ENCODE measurements at regions not wholly inside any gene's neighbourhood (a gene's known extent, or its start where the extent isn't known, plus 50 kb on each side); places are given as distances from the start of the nearest gene placed in this dataset.

DNA sequence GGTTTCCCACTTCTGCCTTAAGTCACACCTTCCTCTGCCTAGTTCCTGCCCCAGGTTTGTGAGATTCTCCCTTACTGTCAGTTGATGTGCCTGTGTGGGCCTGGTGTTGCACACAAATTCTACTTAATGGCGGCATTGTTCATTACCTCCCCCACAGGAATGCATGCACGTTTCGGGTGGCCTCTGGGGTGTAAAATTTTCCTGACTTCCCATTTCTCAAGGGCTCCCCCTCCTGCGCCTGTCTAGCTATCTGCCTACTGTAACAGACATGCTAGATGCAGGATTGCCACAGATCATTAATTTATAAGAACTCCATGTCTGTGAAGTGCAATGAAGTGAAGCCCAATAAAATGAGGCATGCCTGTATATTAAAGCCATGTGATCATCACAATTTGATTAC is 1466.3 kb downstream of the PCDH9 start:
- Mint-ChIP-seq H3K27me3 (no peaks in the 10 kb centered on the region), H3K27ac (no peak overlapping the region), H3K4me1 (ENCODE audit: low read depth) (peaks cover 8% of the 10 kb centered on the region), H3K4me3 (ENCODE audit: low read depth) (no peak overlapping the region), H3K9me3 (ENCODE audit: low read depth) (peaks cover 12% of the 10 kb centered on the region), H3K36me3 (ENCODE audit: insufficient read depth) (no peaks in the 10 kb centered on the region)
- TF ChIP-seq, protein P1, sequence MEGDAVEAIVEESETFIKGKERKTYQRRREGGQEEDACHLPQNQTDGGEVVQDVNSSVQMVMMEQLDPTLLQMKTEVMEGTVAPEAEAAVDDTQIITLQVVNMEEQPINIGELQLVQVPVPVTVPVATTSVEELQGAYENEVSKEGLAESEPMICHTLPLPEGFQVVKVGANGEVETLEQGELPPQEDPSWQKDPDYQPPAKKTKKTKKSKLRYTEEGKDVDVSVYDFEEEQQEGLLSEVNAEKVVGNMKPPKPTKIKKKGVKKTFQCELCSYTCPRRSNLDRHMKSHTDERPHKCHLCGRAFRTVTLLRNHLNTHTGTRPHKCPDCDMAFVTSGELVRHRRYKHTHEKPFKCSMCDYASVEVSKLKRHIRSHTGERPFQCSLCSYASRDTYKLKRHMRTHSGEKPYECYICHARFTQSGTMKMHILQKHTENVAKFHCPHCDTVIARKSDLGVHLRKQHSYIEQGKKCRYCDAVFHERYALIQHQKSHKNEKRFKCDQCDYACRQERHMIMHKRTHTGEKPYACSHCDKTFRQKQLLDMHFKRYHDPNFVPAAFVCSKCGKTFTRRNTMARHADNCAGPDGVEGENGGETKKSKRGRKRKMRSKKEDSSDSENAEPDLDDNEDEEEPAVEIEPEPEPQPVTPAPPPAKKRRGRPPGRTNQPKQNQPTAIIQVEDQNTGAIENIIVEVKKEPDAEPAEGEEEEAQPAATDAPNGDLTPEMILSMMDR (IDR thresholded peaks at IDR 0.05; ENCODE audit: unreplicated experiment), result no peak
- DNase-seq (ENCODE audit: low spot score, unreplicated experiment), result no peak

DNA sequence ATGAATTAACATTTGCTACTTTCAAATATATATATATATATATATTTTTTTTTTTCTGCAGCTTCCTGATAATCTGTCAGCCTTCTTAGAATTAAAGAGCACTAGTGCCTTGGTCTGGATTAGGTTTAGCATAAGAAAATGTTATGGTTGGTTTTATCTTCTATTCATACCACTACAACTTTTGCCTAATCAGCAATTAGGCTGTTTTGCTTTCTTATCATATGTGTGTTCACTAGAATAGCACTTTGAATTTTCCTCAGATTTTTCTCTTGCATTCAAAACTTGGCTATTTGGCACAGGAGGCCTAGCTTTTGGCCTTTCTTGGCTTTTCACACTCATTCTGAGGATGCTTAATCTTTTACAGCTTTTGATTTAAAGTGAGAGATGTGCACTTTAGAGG is 1468.1 kb downstream of the PCDH9 start:
- no peak overlapping the region for H3K27ac Mint-ChIP-seq
- H3K4me1 Mint-ChIP-seq (ENCODE audit: low read depth), result peaks cover 8% of the 10 kb centered on the region
- TF ChIP-seq, protein P1 (IDR thresholded peaks at IDR 0.05; ENCODE audit: unreplicated experiment), result no peak
- H3K27me3 Mint-ChIP-seq, result no peaks in the 10 kb centered on the region
- no peaks in the 10 kb centered on the region for H3K36me3 Mint-ChIP-seq (ENCODE audit: insufficient read depth)
- no peak overlapping the region for H3K4me3 Mint-ChIP-seq (ENCODE audit: low read depth)
- H3K9me3 Mint-ChIP-seq (ENCODE audit: low read depth), result peaks cover 12% of the 10 kb centered on the region
- DNase-seq (ENCODE audit: low spot score, unreplicated experiment), result no peak

DNA sequence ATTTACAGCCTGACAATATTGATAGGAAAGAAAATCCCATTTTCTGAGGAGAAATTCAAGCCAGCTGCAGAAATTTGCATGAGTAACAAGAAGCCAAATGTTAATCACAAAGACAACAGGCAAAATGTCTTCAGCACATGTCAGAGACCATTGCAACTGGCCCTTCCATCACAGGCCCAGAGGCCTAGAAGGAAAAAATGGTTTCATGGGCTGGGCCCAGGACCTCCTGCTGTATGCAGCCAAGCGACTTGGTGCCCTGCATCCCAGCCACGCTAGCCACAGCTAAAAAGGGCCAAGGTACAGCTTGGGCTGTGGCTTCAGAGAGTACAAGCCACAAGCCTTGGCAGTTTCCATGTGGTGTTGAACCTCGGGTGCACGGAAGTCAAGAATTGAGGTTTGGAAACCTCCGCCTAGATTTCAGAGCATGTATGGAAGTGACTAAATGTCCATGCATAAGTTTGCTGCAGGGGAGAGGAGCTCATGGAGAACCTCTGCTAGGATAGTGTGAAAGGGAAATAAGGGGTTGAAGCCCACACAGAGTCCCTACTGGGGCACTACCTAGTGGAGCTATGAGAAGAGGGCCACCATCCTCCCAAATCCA is 1474.0 kb downstream of the PCDH9 start:
- Mint-ChIP-seq H3K9me3 (ENCODE audit: low read depth) (peaks cover 26% of the 10 kb centered on the region), H3K27ac (no peak overlapping the region), H3K36me3 (ENCODE audit: insufficient read depth) (peaks cover 3% of the 10 kb centered on the region), H3K4me3 (ENCODE audit: low read depth) (no peak overlapping the region), H3K27me3 (no peaks in the 10 kb centered on the region), H3K4me1 (ENCODE audit: low read depth) (no peaks in the 10 kb centered on the region)
- TF ChIP-seq, protein P1 (IDR thresholded peaks at IDR 0.05; ENCODE audit: unreplicated experiment), result no peak
- DNase-seq (ENCODE audit: low spot score, unreplicated experiment), result no peak

DNA sequence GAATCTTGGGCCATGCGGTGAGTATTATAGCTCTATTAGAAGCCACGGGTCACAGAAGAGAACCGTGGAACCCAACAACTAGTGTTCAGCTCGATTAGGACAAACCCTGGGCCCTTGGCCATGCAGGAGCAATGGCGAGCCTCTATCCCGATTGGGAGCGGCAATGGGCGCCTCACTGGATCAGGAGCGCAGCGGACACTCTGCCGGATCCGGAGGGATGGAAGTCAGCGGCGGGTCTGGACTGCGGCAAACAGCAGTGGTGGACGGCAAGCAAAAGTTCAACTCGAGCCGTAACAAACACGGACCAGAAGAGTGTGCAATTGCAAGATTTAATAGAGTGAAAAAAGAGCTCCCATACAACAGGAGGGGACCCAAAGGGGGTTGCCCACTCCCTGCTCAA is 1481.9 kb downstream of the PCDH9 start:
- TF ChIP-seq, protein P1 (IDR thresholded peaks at IDR 0.05; ENCODE audit: unreplicated experiment), result no peak
- Mint-ChIP-seq H3K27me3 (no peaks in the 10 kb centered on the region), H3K9me3 (ENCODE audit: low read depth) (peaks cover 7% of the 10 kb centered on the region), H3K27ac (no peak overlapping the region), H3K4me1 (ENCODE audit: low read depth) (no peaks in the 10 kb centered on the region), H3K4me3 (ENCODE audit: low read depth) (no peak overlapping the region), H3K36me3 (ENCODE audit: insufficient read depth) (no peaks in the 10 kb centered on the region)
- no peak for DNase-seq (ENCODE audit: low spot score, unreplicated experiment)

DNA sequence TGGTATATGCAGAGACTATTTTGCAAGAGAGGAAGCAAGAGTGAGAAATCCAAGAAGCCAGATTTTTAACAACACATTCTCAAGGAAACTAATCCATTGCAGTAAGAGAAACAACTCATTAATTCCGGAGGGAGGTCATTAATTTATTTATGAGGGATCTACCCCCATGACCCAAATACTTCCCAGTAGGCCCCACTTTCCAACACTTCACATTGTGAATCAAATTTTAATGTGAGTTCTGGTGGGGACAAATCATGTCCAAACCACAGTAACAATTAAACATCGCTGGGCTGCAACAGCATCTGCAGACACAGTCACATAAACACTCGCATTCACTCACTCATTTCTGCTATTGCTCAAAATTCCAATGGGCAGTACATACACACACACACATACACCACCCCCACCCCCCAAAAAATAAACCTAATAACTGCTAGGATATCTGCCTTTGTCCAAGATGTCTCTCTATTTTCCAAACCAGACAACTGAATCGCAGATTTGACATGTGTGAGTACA is 1483.7 kb downstream of the PCDH9 start:
- H3K36me3 Mint-ChIP-seq (ENCODE audit: insufficient read depth), result no peaks in the 10 kb centered on the region
- H3K27me3 Mint-ChIP-seq, result no peaks in the 10 kb centered on the region
- TF ChIP-seq, protein P1 (IDR thresholded peaks at IDR 0.05; ENCODE audit: unreplicated experiment), result no peak
- peak overlapping the region; percentile 25 for H3K27ac Mint-ChIP-seq
- H3K4me1 Mint-ChIP-seq (ENCODE audit: low read depth), result no peaks in the 10 kb centered on the region
- no peak overlapping the region for H3K4me3 Mint-ChIP-seq (ENCODE audit: low read depth)
- peaks cover 7% of the 10 kb centered on the region for H3K9me3 Mint-ChIP-seq (ENCODE audit: low read depth)
- no peak for DNase-seq (ENCODE audit: low spot score, unreplicated experiment)
